ENCODE measurements at regions not wholly inside any gene's neighbourhood (a gene's known extent, or its start where the extent isn't known, plus 50 kb on each side); places are given as distances from the start of the nearest gene placed in this dataset.
A peak's percentile ranks its signal among the peaks of the same experiment; 100 is the strongest.

DNA sequence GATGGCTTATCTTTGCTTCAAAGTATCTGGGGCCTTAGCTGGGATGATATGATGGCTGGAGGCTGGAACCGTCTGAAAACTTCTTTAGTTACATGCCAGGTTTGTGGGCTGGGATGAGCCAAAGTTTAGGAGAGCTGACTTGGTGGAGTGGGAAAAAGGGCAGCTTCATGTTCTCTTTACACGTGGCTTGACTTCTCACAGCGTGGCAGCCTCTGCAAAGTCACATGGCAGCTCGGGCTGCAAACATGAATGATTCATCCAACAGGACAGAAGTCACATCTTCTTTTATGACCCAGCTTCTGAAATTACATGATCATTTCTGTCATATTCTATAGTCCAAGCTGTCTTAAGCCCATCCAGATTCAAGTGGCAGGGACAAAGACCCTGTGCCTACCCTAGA is 176.0 kb downstream of the OLFM4 start:
- no peak for DNase-seq (ENCODE audit: low spot score)

DNA sequence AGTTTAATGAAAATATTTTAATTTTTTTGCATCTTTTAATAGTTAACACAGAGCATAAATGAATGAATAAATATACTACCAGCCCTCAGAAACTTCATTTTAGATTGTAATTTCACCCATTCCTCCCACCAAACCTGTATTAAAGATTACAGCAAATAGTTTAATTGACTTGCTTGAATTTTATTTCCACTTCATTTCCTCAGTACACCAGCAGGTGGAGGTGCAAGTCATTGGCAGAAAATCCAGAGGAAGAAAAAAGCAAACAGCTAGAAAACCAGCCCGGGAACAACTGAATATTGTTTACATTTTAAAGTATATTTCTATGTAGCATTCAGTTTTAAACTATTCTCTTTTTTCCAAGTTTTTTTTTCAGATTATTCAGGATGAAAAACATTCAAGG is 177.8 kb downstream of the OLFM4 start:
- peak; percentile 6 for DNase-seq (ENCODE audit: low spot score)

DNA sequence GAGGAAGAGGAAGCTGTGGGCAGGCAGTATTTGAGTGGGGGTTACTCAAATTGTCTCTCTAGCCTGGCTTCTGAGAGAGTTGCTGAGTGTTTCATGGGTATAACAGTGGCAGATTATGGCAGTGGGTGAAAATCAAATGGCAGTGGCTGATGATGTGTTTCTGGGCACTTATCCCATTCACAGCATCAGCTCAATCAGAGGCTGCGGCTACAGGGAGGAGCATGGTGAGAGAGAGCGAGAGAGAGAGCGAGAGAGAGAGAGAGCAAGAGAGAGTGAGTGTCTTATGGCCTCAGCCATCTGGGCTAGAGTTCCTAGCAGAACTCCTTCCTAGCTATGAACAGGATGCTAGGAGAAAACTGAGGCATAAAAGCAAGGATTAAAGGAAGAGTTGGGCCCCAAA is 178.9 kb downstream of the OLFM4 start:
- DNase-seq (ENCODE audit: low spot score), result no peak

GRCh38 chr13:53214433-53214832 is 185.8 kb downstream of the OLFM4 start:
- DNase-seq (ENCODE audit: low spot score), result no peak

GRCh38 chr13:53215563-53215962 is 186.9 kb downstream of the OLFM4 start:
- DNase-seq (ENCODE audit: low spot score), result no peak

DNA sequence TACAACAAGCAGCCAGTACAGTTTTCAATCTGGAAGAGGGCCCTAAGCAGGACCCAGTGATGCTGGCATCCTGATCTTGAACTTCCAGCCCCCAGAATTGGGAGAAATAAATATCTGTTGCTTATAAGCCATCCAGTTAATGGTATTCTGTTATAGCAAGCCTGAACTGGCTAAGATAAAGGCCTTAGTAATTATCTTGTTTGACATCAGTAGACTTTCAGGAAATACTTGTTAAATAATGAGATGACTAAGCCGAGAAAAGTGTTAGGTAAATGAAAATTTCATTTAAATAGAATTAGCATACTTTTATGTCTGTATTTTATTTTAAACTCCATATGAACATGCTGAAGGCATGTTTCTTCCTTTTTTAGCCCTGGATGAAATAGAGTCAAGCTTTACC is 188.2 kb downstream of the OLFM4 start:
- no peak for DNase-seq (ENCODE audit: low spot score)

GRCh38 chr13:53217194-53217593 is 188.6 kb downstream of the OLFM4 start:
- no peak for DNase-seq (ENCODE audit: low spot score)

- no peak for DNase-seq (ENCODE audit: low spot score)
Observed at GRCh38 chr13:53220038-53220437, 191.4 kb downstream of the OLFM4 start.

GRCh38 chr13:53237696-53238095 is 209.1 kb downstream of the OLFM4 start:
- no peak for DNase-seq (ENCODE audit: low spot score)

DNA sequence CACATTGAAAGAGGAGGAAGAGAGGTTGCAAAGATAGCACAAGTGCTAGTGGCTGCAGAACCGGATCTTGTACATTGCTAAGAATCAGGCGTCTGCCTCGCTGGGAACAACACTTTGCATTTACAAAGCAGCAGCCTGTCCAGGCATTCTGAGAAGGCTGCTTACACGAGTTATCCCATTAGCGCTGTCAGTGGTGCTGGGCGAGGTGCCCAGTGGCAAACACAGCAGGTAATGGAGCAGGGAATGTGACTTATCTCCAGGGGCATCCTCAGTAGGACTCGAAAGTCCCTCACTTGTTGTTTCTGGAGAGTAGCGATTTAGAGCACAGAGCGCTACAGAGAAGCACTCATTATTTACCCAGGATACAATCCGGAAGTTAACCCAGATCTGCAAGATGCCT is 209.6 kb downstream of the OLFM4 start:
- no peak for DNase-seq (ENCODE audit: low spot score)

DNA sequence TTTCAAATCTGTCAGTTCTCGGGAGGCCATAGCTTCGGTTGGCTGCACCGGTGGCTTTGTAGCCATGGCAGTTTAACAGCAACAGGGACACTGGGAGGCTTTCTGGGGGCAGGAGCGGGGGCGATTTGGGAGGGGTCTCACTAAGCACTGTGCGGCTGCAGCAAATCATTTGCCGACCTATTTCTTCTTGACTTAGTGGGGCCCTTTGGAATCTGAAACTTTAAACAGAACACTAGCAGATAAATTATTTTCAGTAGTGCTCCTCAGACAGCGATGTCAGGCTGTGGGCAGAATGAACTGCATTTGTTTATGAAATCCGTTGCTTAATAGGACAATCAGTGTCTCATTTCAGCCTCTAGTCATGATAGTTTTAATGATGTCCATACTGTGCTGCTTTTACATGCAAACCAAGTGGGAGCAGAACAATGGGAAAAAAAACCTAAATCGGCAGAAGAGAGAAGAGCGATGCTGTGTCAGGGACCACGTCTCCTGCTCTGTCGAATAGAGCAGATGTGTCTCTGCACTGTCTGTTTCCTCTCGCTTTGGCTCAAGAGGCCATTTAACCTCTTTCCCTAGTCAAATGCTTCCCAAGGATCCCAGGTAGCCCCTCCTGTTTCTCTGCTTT is 211.9 kb downstream of the OLFM4 start:
- DNase-seq (ENCODE audit: low spot score), result no peak

GRCh38 chr13:53241891-53242348 is 213.3 kb downstream of the OLFM4 start:
- no peak for DNase-seq (ENCODE audit: low spot score)

GRCh38 chr13:53249236-53249635 is 220.6 kb downstream of the OLFM4 start:
- DNase-seq (ENCODE audit: low spot score), result no peak

DNA sequence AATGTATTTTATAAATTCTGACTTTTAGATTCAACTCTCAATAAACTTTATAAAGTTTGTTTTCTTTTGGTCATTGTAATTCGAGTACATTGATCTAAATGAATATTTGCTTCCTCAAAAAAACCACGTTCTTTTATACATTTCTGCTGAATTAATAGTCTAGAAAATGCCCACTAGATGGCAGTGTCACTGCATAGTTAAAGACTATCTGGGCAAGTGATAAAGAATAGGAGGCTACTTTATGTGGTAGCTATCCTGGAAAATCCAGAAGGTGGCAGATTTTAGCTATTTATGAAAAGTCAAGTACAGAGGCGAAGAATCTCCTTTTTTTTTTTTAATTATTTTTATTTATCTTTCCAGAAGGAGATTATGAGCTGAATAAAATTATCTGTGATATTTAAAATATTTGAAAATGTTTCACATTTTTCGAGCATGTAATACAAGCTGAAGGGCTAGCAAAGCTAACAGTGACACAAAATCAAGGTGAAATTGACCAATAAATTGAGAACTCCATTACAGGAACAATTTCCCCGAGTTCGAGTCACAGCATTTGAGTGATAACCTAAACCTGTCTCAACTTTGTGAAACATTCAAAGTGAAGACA is 221.8 kb downstream of the OLFM4 start:
- peak; percentile 75 for DNase-seq (ENCODE audit: low spot score)

DNA sequence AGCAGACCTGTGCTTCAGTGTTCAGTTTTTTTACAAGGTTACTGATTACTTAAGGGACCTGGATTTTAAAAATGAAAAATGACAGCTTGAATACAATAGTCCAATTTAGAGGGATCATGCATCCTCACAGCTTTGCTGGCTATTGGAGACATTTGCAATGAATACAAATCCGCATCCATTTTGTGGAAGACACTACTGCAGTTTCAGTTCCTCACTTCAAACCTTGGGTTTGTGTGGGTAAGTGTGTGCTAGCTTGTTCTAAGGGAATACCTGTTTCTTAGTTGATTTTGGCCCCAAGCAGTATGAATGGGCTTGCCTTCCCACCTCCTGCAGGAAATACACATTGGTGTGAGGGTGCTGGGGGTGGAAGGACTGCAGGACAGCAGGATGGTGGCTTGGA is 222.4 kb downstream of the OLFM4 start:
- no peak for DNase-seq (ENCODE audit: low spot score)

DNA sequence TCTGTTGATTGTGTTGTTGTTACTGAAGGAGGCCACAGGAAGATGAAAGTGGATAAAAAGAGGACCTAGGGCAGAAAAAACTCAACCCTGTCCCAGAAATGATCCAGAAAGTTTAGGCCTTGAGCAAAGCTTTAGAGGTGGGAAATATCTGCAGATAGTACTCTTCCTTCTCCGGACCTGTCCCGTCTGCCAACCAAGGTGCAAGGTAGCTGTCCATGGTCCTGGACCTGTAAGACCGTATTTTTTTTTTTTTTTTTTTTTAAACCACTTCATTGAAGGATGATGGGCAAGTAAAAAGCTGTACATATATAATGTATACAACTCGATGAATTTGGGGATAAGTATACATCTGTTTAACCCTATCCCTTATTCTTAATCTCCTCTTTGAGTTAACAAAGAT is 225.9 kb downstream of the OLFM4 start:
- DNase-seq (ENCODE audit: low spot score), result no peak

- DNase-seq (ENCODE audit: low spot score), result no peak
Observed at GRCh38 chr13:53255795-53256194, 227.2 kb downstream of the OLFM4 start.

DNA sequence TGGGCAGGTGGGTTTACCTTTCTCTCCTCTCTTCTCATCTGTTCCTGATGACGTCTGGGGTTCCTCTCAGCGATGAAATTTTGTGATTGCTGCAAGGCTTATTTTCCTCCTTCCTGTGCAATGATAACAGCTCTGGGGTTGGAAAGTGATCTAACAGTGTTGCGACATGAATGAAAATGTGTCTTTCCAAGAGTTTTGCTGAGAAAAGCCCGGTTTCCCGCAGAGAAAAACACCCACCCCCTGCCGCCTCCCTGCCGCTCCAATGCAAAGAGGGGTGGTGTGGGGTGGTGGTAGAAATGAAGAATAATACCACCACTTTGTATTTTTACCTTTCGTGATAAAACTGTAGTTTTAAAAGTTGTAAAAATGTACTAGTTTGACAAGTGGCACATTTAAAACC is 232.0 kb downstream of the OLFM4 start:
- DNase-seq (ENCODE audit: low spot score), result no peak

- DNase-seq (ENCODE audit: low spot score), result no peak
Observed at GRCh38 chr13:53264751-53265385, 236.3 kb downstream of the OLFM4 start.

- no peak for DNase-seq (ENCODE audit: low spot score)
Observed at GRCh38 chr13:53266757-53267156, 238.1 kb downstream of the OLFM4 start.

GRCh38 chr13:53269634-53270033 is 241.0 kb downstream of the OLFM4 start:
- DNase-seq (ENCODE audit: low spot score), result no peak

GRCh38 chr13:53272873-53273272 is 244.3 kb downstream of the OLFM4 start:
- no peak for DNase-seq (ENCODE audit: low spot score)

DNA sequence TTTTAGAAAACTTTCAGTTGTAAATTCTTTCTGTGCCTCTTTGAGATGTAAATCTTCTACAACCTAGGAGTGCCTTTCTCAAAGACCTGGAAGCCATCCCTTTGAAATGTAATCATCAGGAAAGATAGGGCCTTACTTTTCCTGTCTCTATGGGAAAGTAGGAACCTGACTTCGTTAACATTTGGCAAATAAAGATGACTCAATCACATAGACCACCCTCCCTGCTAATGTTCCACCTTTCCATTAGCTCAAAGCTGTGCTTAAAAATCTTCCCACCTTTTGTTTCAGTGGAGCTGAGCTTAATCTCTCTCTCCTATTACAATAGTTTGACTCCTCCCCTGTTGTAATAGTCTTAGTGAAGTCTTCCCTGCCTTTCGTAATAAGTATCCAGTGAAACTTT is 247.7 kb downstream of the OLFM4 start:
- DNase-seq (ENCODE audit: low spot score), result no peak

DNA sequence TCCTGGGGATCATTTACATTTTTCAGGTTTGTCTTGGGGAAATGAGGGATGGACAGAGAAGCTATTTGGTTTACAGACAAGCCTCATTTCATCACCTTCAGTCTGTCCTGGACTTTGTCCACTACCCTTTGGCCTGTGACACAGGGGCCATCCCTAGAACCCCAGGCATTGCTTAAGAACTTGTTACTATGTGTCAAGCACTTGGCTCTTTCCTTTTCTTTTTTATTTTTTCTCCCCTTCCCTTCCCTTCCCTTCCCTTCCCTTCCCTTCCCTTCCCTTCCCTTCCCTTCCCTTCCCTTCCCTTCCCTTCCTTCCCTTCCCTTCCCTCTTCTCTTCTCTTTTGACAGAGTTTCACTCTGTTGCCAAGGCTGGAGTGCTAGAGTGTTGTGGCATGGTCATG is 253.1 kb downstream of the OLFM4 start:
- DNase-seq (ENCODE audit: low spot score), result no peak

Measured in kidney tubule cell (primary cell).